H1 (cell line): ENCODE measurements at regions not wholly inside any gene's neighbourhood (a gene's known extent, or its start where the extent isn't known, plus 50 kb on each side); places are given as distances from the start of the nearest gene placed in this dataset.

ENCODE experiments used
- EP300 ChIP-seq, 2 experiments: IDR thresholded peaks; 1 replicate in 1 of 2; 2 replicates in 1 of 2; pipeline ENCODE4 v1.6.1; 2011 to 2012; ENCODE audit warnings: low read depth in 2 of 2, low read length in 2 of 2, mild to moderate bottlenecking in 2 of 2, borderline replicate concordance in 1 of 2, inconsistent platforms in 1 of 2, moderate library complexity in 1 of 2
- MAFK ChIP-seq: IDR thresholded peaks from 2 replicates; pipeline ENCODE4 v1.6.1; 2012; ENCODE audit warnings: low read depth, mild to moderate bottlenecking, improper control_type of control experiment, low read length
- POLR2A ChIP-seq, 2 experiments: IDR thresholded peaks; 1 replicate in 1 of 2; 2 replicates in 1 of 2; pipeline ENCODE4 v1.6.1; 2011; ENCODE audit warnings: low read depth in 2 of 2, low read length in 2 of 2, mild to moderate bottlenecking in 2 of 2; ENCODE audit errors: control extremely low read depth in 1 of 2
- POLR2AphosphoS5 ChIP-seq: IDR thresholded peaks from 2 replicates; pipeline ENCODE4 v1.6.1; 2011; ENCODE audit warnings: low read depth, low read length
- RAD21 ChIP-seq, 2 experiments: IDR thresholded peaks in 1 of 2; conservative IDR thresholded peaks in 1 of 2; 2 replicates each; pipeline ENCODE4 v1.6.1; 2011; ENCODE audit warnings: low read depth in 2 of 2, low read length in 2 of 2, improper control_type of control experiment in 1 of 2, inconsistent platforms in 1 of 2, mild to moderate bottlenecking in 1 of 2, moderate library complexity in 1 of 2

- TF ChIP-seq POLR2A (IDR thresholded peaks at IDR 0.05; ENCODE audit: control extremely low read depth in 1 of 2, low read depth in 2 of 2, low read length in 2 of 2) (no peak), RAD21 (IDR thresholded peaks at IDR 0.05 in 1 of 2, conservative IDR thresholded peaks at IDR 0.05 in 1 of 2; ENCODE audit: low read depth in 2 of 2, low read length in 2 of 2) (no peak), MAFK (no peak), EP300 (IDR thresholded peaks at IDR 0.05; ENCODE audit: borderline replicate concordance in 1 of 2, low read depth in 2 of 2, low read length in 2 of 2) (no peak), POLR2AphosphoS5 (no peak)
Observed at GRCh38 chr15:81814882-81815455, 230.8 kb downstream of the MEX3B start (continued).
